Fibroblast of pulmonary artery (primary cell): ENCODE measurements at regions not wholly inside any gene's neighbourhood (a gene's known extent, or its start where the extent isn't known, plus 50 kb on each side); places are given as distances from the start of the nearest gene placed in this dataset.

Source experiments
- DNase-seq: peaks from one replicate; pipeline ENCODE4 v3.0.0-alpha.2; 2010; ENCODE audit warnings: low read depth
- H3K4me3 ChIP-seq: replicated peaks from 2 replicates; pipeline ENCODE4 v1.5.1; 2011; ENCODE audit warnings: low read depth, mild to moderate bottlenecking, control low read depth, low read length, moderate library complexity
- TF ChIP-seq, protein P1 (sequence below): IDR thresholded peaks from 2 replicates; pipeline ENCODE4 v1.5.1; 2011; ENCODE audit warnings: mild to moderate bottlenecking, control low read depth, low read length, inconsistent platforms; ENCODE audit errors: missing control alignments

DNA sequence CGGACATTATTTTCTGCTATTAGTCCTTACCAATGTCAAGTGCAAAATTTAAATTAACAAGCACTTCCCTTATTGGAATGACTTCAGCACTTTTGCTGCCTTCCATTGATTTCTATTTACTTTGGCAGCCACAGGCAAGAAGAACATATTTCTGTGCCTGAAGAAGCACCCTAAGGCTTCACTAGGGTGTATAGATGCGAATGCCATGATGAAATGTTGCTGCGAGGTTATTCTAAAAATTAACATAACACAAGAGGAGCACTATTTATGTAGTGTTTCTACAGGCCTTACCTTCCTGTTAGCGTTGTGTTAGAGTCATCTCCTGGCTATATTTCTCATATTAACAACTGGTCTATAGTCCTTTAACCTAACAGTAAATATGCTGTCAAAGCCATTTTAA, 365.0 kb upstream of the HNRNPA3 start:
- TF ChIP-seq, protein P1, sequence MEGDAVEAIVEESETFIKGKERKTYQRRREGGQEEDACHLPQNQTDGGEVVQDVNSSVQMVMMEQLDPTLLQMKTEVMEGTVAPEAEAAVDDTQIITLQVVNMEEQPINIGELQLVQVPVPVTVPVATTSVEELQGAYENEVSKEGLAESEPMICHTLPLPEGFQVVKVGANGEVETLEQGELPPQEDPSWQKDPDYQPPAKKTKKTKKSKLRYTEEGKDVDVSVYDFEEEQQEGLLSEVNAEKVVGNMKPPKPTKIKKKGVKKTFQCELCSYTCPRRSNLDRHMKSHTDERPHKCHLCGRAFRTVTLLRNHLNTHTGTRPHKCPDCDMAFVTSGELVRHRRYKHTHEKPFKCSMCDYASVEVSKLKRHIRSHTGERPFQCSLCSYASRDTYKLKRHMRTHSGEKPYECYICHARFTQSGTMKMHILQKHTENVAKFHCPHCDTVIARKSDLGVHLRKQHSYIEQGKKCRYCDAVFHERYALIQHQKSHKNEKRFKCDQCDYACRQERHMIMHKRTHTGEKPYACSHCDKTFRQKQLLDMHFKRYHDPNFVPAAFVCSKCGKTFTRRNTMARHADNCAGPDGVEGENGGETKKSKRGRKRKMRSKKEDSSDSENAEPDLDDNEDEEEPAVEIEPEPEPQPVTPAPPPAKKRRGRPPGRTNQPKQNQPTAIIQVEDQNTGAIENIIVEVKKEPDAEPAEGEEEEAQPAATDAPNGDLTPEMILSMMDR: no peak
- H3K4me3 ChIP-seq: no peak overlapping the region
- DNase-seq: no peak

DNA sequence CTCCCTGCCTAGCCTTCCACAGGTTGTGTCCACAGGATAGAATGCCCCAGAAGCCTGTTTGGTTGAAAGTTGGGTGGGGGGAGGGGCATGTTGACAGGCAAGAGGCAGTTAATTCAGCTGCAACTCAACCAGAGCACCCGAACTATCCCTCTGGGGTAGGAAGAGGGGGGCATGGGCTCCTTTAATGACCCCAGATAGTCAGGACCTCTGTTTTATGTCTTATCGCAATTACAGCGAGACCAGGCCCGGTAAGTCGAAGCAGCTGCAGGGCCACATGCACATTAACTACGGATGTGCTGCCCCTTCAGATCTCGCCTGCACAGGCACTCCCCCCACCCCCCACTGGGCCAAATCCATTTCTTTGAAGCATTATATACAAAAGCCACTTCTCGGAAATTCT, 363.8 kb upstream of the HNRNPA3 start:
- no peak for DNase-seq
- TF ChIP-seq, protein P1: no peak
- no peak overlapping the region for H3K4me3 ChIP-seq

DNA sequence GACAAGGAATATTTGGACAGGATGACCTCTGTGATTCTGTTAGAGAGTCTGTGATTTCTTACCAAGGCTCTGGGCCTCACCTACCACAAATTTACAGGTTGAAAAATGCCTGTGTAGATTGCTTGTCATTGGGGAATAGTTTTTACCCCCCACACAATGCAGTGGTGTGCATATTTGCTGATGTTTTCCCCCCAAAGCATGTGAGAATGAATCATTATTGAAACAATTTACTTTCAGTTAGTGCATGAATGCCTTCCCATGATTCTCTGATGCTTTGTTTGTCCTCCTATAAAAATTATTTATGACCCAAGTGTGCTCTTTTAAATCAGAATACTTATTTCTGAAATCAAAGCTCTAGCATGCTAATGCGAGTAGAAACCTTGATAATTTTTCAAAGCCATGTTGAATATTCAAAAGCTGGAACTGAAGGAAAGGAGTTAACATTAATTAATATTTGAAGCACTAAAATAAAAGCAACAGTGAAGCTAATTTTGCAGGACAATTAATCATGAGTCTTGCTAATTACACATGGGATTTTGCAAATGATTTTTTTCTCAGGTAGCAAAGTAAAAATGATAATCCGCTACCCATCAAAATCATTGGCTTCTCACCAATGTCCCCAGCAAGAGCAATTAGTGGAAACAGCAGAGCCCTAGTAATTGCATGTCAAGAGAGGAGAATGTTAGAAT, 361.2 kb upstream of the HNRNPA3 start:
- no peak overlapping the region for H3K4me3 ChIP-seq
- TF ChIP-seq, protein P1: no peak
- no peak for DNase-seq

DNA sequence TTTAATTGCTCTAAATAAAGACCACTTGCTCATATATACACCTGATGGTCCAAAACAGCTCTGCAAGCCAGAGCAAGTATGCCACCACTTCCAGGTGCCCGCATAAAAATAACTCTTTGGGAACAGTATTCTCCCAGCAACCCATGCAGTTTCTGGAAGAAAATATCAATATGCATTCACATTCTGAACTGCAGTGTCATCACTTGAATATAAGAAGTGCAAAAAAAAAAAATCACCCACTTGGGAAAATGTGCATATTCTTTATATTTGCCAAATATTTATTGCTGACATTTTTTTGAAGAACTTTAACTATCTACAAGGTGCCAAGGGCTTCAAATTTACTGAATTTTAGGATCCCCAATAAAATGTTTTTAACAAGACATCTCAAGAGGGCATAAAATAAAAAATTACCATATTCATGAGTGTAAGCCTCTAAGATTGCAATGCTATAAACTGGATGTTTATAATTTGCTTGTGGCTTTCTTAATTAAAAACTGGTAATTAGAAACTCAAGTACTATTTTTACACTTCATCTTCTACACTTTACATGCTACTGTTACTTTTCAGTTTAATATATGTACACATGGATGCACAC, 360.6 kb upstream of the HNRNPA3 start:
- TF ChIP-seq, protein P1: no peak
- no peak overlapping the region for H3K4me3 ChIP-seq
- no peak for DNase-seq

DNA sequence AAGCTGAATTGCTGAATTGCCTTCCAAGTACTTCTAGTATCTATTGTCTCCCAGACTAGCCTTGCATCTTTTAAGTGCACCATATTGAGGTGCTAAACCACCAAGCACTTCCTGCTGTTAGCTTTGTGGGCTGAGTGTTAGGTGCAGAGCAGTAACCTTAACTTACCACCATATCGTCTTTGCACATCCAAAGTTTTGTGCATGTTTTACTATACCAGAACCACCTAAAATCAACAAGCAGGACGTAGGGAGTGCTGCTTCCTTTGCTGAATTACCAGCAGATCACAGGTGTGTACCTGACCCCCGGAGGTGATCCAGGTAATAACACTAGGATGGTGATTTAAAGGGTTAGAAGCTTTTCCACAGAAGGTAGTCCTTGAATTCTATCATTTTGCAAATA, 359.9 kb upstream of the HNRNPA3 start:
- no peak for DNase-seq
- no peak overlapping the region for H3K4me3 ChIP-seq
- TF ChIP-seq, protein P1: no peak

DNA sequence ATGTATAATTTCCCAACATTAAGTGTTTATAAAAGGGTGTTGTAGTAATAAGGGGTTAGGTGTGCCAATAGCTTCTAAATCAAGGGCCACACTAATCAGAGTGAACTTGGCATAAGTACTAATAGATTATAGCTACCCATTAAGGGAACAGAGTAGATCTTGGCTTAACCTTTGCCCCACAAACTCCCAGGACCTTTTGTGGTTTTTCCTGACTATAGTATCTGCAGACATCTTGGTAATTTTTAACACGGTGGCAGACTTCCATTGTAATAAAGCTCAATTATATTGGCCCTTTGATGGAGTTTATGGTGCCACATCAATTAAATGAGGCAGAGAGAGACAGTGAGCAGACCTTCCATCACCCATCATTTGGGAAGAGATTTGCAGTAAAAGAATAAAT, 358.5 kb upstream of the HNRNPA3 start:
- no peak for DNase-seq
- TF ChIP-seq, protein P1: no peak
- H3K4me3 ChIP-seq: no peak overlapping the region

DNA sequence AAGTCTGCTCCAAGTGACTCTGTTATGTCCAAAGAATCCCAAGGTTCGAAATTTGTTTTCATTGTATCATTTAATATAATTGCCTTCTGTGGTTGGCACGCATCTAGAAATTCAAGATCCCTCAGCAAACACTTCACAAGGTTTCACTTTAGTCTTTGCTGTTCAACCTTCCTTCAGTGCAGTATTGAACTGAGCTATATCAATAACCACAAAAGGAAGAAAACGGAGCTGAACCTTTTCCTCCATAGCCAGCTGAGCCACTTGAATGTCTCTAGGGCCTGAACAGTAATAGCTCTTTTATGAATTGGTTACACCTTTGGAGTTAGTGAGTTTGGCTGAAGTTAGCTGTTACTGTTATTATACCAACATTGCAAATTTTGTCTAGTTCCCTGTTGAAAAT, 357.7 kb upstream of the HNRNPA3 start:
- DNase-seq: no peak
- TF ChIP-seq, protein P1: no peak
- no peak overlapping the region for H3K4me3 ChIP-seq
